ENCODE measurements at regions not wholly inside any gene's neighbourhood (a gene's known extent, or its start where the extent isn't known, plus 50 kb on each side); places are given as distances from the start of the nearest gene placed in this dataset.

GRCh38 chr3:86702381-86702958 lies 288.5 kb downstream of the VGLL3 start:
- H3K4me3 ChIP-seq (replicated peaks; ENCODE audit: insufficient read depth, low read length): no peak overlapping the region
- TF ChIP-seq POLR2AphosphoS5 (IDR thresholded peaks at IDR 0.05; ENCODE audit: low read depth) (no peak), REST (IDR thresholded peaks at IDR 0.05; ENCODE audit: insufficient replicate concordance, low read depth) (no peak)
- no peaks in the 10 kb centered on the region for H3K27me3 ChIP-seq (ENCODE audit: insufficient read depth, poor library complexity, severe bottlenecking)
- no peak overlapping the region for H3K27ac ChIP-seq (replicated peaks)
- no peak for DNase-seq (ENCODE audit: low read depth in 1 of 2, low spot score in 1 of 2)

- H3K27me3 ChIP-seq (ENCODE audit: insufficient read depth, poor library complexity, severe bottlenecking): no peaks in the 10 kb centered on the region
- no peak overlapping the region for H3K4me3 ChIP-seq (replicated peaks; ENCODE audit: insufficient read depth, low read length)
- DNase-seq (ENCODE audit: low read depth in 1 of 2, low spot score in 1 of 2): no peak
- H3K27ac ChIP-seq (replicated peaks): no peak overlapping the region
- no peak for TF ChIP-seq SPI1 (IDR thresholded peaks at IDR 0.05; ENCODE audit: borderline replicate concordance, low read depth)
- no peak for TF ChIP-seq CTCF (IDR thresholded peaks at IDR 0.05; ENCODE audit: insufficient read depth, low read length)
- TF ChIP-seq POLR2AphosphoS5 (IDR thresholded peaks at IDR 0.05; ENCODE audit: low read depth): no peak
- TF ChIP-seq GABPA (IDR thresholded peaks at IDR 0.05; ENCODE audit: low read depth): no peak
- TF ChIP-seq REST (IDR thresholded peaks at IDR 0.05; ENCODE audit: insufficient replicate concordance, low read depth): no peak
These were observed 295.2 kb downstream of the VGLL3 start for GRCh38 chr3:86695752-86696151.

GRCh38 chr3:86673991-86674390 lies 317.0 kb downstream of the VGLL3 start:
- no peak for DNase-seq (ENCODE audit: low read depth in 1 of 2, low spot score in 1 of 2)
- TF ChIP-seq CTCF (IDR thresholded peaks at IDR 0.05; ENCODE audit: insufficient read depth, low read length) (no peak), SPI1 (IDR thresholded peaks at IDR 0.05; ENCODE audit: borderline replicate concordance, low read depth) (no peak), GABPA (IDR thresholded peaks at IDR 0.05; ENCODE audit: low read depth) (no peak), REST (IDR thresholded peaks at IDR 0.05; ENCODE audit: insufficient replicate concordance, low read depth) (no peak), POLR2AphosphoS5 (IDR thresholded peaks at IDR 0.05; ENCODE audit: low read depth) (no peak)
- Histone ChIP-seq H3K4me3 (replicated peaks; ENCODE audit: insufficient read depth, low read length) (no peak overlapping the region), H3K27ac (replicated peaks) (no peak overlapping the region), H3K27me3 (ENCODE audit: insufficient read depth, poor library complexity, severe bottlenecking) (no peaks in the 10 kb centered on the region)

Measured in HL-60 (cell line).